ENCODE measurements at regions not wholly inside any gene's neighbourhood (a gene's known extent, or its start where the extent isn't known, plus 50 kb on each side); places are given as distances from the start of the nearest gene placed in this dataset.

GRCh38 chr2:83971547-83971946 is 487.5 kb downstream of the SUCLG1 start:
- Histone ChIP-seq H3K9me3 (ENCODE audit: low read length) (no peaks in the 10 kb centered on the region), H3K4me1 (ENCODE audit: insufficient read depth, low read length, severe bottlenecking) (no peaks in the 10 kb centered on the region), H3K27me3 (ENCODE audit: insufficient read depth, low read length) (no peaks in the 10 kb centered on the region), H2AFZ (ENCODE audit: low read length) (no peak overlapping the region), H3K79me2 (ENCODE audit: insufficient read depth, low read length) (no peaks in the 10 kb centered on the region), H3K36me3 (ENCODE audit: insufficient read depth, low read length) (no peaks in the 10 kb centered on the region), H3K4me3 (ENCODE audit: low read depth, low read length, poor library complexity, severe bottlenecking) (no peak overlapping the region), H3F3A (ENCODE audit: insufficient read depth, low read length) (no peaks in the 10 kb centered on the region), H3K9ac (ENCODE audit: low read length) (no peak overlapping the region), H3K9me2 (ENCODE audit: low read depth, low read length) (no peaks in the 10 kb centered on the region), H4K20me1 (ENCODE audit: insufficient read depth, low read length) (no peaks in the 10 kb centered on the region), H3K4me2 (ENCODE audit: low read length) (no peak overlapping the region), H3K27ac (ENCODE audit: low read depth, low read length, poor library complexity, severe bottlenecking) (no peak overlapping the region)
- no peak for TF ChIP-seq EZH2 (IDR thresholded peaks at IDR 0.05; ENCODE audit: borderline replicate concordance, low read length)
- TF ChIP-seq CTCF (IDR thresholded peaks at IDR 0.05; ENCODE audit: low read length), result no peak

- no peaks in the 10 kb centered on the region for H3K36me3 ChIP-seq (ENCODE audit: insufficient read depth, low read length)
- H3K27ac ChIP-seq (ENCODE audit: low read depth, low read length, poor library complexity, severe bottlenecking), result no peak overlapping the region
- H3K27me3 ChIP-seq (ENCODE audit: insufficient read depth, low read length), result no peaks in the 10 kb centered on the region
- H3K4me3 ChIP-seq (ENCODE audit: low read depth, low read length, poor library complexity, severe bottlenecking), result no peak overlapping the region
- H2AFZ ChIP-seq (ENCODE audit: low read length), result no peak overlapping the region
- no peaks in the 10 kb centered on the region for H3K4me1 ChIP-seq (ENCODE audit: insufficient read depth, low read length, severe bottlenecking)
- H3K9me2 ChIP-seq (ENCODE audit: low read depth, low read length), result no peaks in the 10 kb centered on the region
- no peaks in the 10 kb centered on the region for H3K9me3 ChIP-seq (ENCODE audit: low read length)
- H4K20me1 ChIP-seq (ENCODE audit: insufficient read depth, low read length), result no peaks in the 10 kb centered on the region
- no peaks in the 10 kb centered on the region for H3K79me2 ChIP-seq (ENCODE audit: insufficient read depth, low read length)
- H3F3A ChIP-seq (ENCODE audit: insufficient read depth, low read length), result no peaks in the 10 kb centered on the region
- no peak overlapping the region for H3K9ac ChIP-seq (ENCODE audit: low read length)
- H3K4me2 ChIP-seq (ENCODE audit: low read length), result no peak overlapping the region
- TF ChIP-seq EZH2 (IDR thresholded peaks at IDR 0.05; ENCODE audit: borderline replicate concordance, low read length), result no peak
- TF ChIP-seq CTCF (IDR thresholded peaks at IDR 0.05; ENCODE audit: low read length), result no peak
Observed at GRCh38 chr2:83970217-83970929, 488.7 kb downstream of the SUCLG1 start.

- no peaks in the 10 kb centered on the region for H3F3A ChIP-seq (ENCODE audit: insufficient read depth, low read length)
- no peaks in the 10 kb centered on the region for H4K20me1 ChIP-seq (ENCODE audit: insufficient read depth, low read length)
- H3K9me3 ChIP-seq (ENCODE audit: low read length), result no peaks in the 10 kb centered on the region
- no peak overlapping the region for H3K4me2 ChIP-seq (ENCODE audit: low read length)
- no peaks in the 10 kb centered on the region for H3K79me2 ChIP-seq (ENCODE audit: insufficient read depth, low read length)
- no peaks in the 10 kb centered on the region for H3K9me2 ChIP-seq (ENCODE audit: low read depth, low read length)
- H2AFZ ChIP-seq (ENCODE audit: low read length), result no peak overlapping the region
- no peak overlapping the region for H3K4me3 ChIP-seq (ENCODE audit: low read depth, low read length, poor library complexity, severe bottlenecking)
- H3K36me3 ChIP-seq (ENCODE audit: insufficient read depth, low read length), result no peaks in the 10 kb centered on the region
- no peak for TF ChIP-seq CTCF (IDR thresholded peaks at IDR 0.05; ENCODE audit: low read length)
- TF ChIP-seq EZH2 (IDR thresholded peaks at IDR 0.05; ENCODE audit: borderline replicate concordance, low read length), result no peak
- no peaks in the 10 kb centered on the region for H3K27me3 ChIP-seq (ENCODE audit: insufficient read depth, low read length)
- H3K4me1 ChIP-seq (ENCODE audit: insufficient read depth, low read length, severe bottlenecking), result no peaks in the 10 kb centered on the region
- H3K9ac ChIP-seq (ENCODE audit: low read length), result no peak overlapping the region
- H3K27ac ChIP-seq (ENCODE audit: low read depth, low read length, poor library complexity, severe bottlenecking), result no peak overlapping the region
Observed at GRCh38 chr2:83969085-83969484, 490.0 kb downstream of the SUCLG1 start.
